HCT116 (cell line): ENCODE measurements at regions not wholly inside any gene's neighbourhood (a gene's known extent, or its start where the extent isn't known, plus 50 kb on each side); places are given as distances from the start of the nearest gene placed in this dataset.

ENCODE experiments used
- ATAC-seq: fragments of 200-7000 bp; cut with Tn5 transposase; 2 replicates; pipeline ENCODE4 v1.9.1; 2020; ENCODE audit warnings: mild to moderate bottlenecking, moderate library complexity
- BruUV-seq: library from RNA; stranded (reverse); fragments of 400-500 nt; replicated peaks from 2 replicates; lab custom pipeline; 2021; lab: Mats Ljungman, UMichigan
- CTCF ChIA-PET: fragments of 300-600 bp; sonication (Branson Sonifier 250); formaldehyde crosslinking; loops from one replicate; lab custom pipeline; 2021; ENCODE audit warnings: antibody characterized with exemption; lab: Charles Lee
- POLR2A ChIA-PET: fragments of 300-600, 350-600 bp; sonication (Branson Sonifier 250); formaldehyde crosslinking; loops from one replicate; lab custom pipeline; 2021; ENCODE audit warnings: antibody characterized with exemption; lab: Charles Lee
- RAD21 ChIA-PET, 2 experiments: fragments of 300-600 bp; sonication (Branson Sonifier 250); formaldehyde crosslinking; loops; one replicate each; lab custom pipeline; 2023; ENCODE audit warnings: low total read pairs in 2 of 2; ENCODE audit not compliant: uncharacterized antibody in 2 of 2, unreplicated experiment in 2 of 2, low non-redundant PET in 1 of 2; lab: Charles Lee
- DNase-seq: peaks from one replicate; pipeline ENCODE4 v3.0.0-alpha.2; 2010; ENCODE audit warnings: low read depth, low spot score
- H2AFZ ChIP-seq: fragments of 200-600 bp; shearing (Covaris generic), sonication (generic); 2 replicates; pipeline ENCODE4 v1.6.1; 2017; ENCODE audit warnings: low read depth, mixed run types, mixed read lengths, antibody characterized with exemption, low read length; ENCODE audit not compliant: poor library complexity, severe bottlenecking
- H3K27ac ChIP-seq: 2 replicates; pipeline ENCODE4 v1.5.1; 2012; ENCODE audit warnings: low read depth, low read length
- H3K27me3 ChIP-seq: fragments of 200-600 bp; sonication (generic); 2 replicates; pipeline ENCODE4 v1.6.1; 2016; ENCODE audit warnings: mixed run types, low read length, mixed read lengths; ENCODE audit not compliant: insufficient read depth
- H3K36me3 ChIP-seq, 2 experiments: fragments of 200-500 bp in 1 of 2; fragments of 200-600 bp in 1 of 2; sonication (Bioruptor generic) in 1 of 2; sonication (generic) in 1 of 2; 2 replicates each; pipeline versions ENCODE4 v1.5.1 to v1.6.1; 2014 to 2016; ENCODE audit warnings: low read length in 2 of 2, inconsistent platforms in 1 of 2, mixed read lengths in 1 of 2, mixed run types in 1 of 2; ENCODE audit not compliant: insufficient read depth in 2 of 2, control insufficient read depth in 1 of 2
- H3K4me1 ChIP-seq, 2 experiments: fragments of 200-600 bp in 1 of 2; sonication (generic) in 1 of 2; 2 replicates each; pipeline versions ENCODE4 v1.5.1 to v1.6.1; 2012 to 2017; ENCODE audit warnings: low read length in 2 of 2, inconsistent platforms in 1 of 2, mild to moderate bottlenecking in 1 of 2, mixed read lengths in 1 of 2, mixed run types in 1 of 2, moderate library complexity in 1 of 2; ENCODE audit not compliant: insufficient read depth in 2 of 2, control insufficient read depth in 1 of 2
- H3K4me2 ChIP-seq: fragments of 200-600 bp; sonication (generic); 2 replicates; pipeline ENCODE4 v1.6.1; 2017; ENCODE audit warnings: mixed run types, low read length, mixed read lengths
- H3K4me3 ChIP-seq, 2 experiments: fragments of 200-600 bp in 1 of 2; sonication (generic) in 1 of 2; replicated peaks in 1 of 2; 2 replicates each; pipeline ENCODE4 v1.5.1; 2011 to 2016; ENCODE audit warnings: low read length in 2 of 2, control low read depth in 1 of 2, low read depth in 1 of 2, mild to moderate bottlenecking in 1 of 2, mixed read lengths in 1 of 2, mixed run types in 1 of 2
- H3K79me2 ChIP-seq: fragments of 200-600 bp; sonication (generic); 2 replicates; pipeline ENCODE4 v1.6.1; 2017; ENCODE audit warnings: mild to moderate bottlenecking, mixed run types, low read length, moderate library complexity, mixed read lengths; ENCODE audit not compliant: insufficient read depth
- H3K9ac ChIP-seq: fragments of 200-600 bp; sonication (generic); 2 replicates; pipeline ENCODE4 v1.6.1; 2016; ENCODE audit warnings: low read length, mixed read lengths
- H3K9me2 ChIP-seq: fragments of 200-600 bp; sonication (generic), shearing (Covaris generic); 2 replicates; pipeline ENCODE4 v1.6.1; 2017; ENCODE audit warnings: mixed run types, mild to moderate bottlenecking, moderate library complexity; ENCODE audit not compliant: insufficient read depth
- H3K9me3 ChIP-seq, 2 experiments: fragments of 200-500 bp in 1 of 2; fragments of 200-600 bp in 1 of 2; sonication (Bioruptor generic) in 1 of 2; sonication (generic) in 1 of 2; 2 replicates each; pipeline ENCODE4 v1.6.1; 2014 to 2017; ENCODE audit warnings: low read length in 2 of 2, mixed read lengths in 2 of 2, inconsistent platforms in 1 of 2, low read depth in 1 of 2, mild to moderate bottlenecking in 1 of 2, mixed run types in 1 of 2, moderate library complexity in 1 of 2; ENCODE audit not compliant: control insufficient read depth in 1 of 2, insufficient read depth in 1 of 2
- H4K20me1 ChIP-seq: fragments of 200-600 bp; sonication (generic), shearing (Covaris generic); 2 replicates; pipeline ENCODE4 v1.6.1; 2017; ENCODE audit warnings: mixed run types, mild to moderate bottlenecking, moderate library complexity; ENCODE audit not compliant: insufficient read depth
- ATF3 ChIP-seq: IDR thresholded peaks from 2 replicates; pipeline ENCODE4 v1.6.1; 2012
- CEBPB ChIP-seq: IDR thresholded peaks from 2 replicates; pipeline ENCODE4 v1.6.1; 2012; ENCODE audit warnings: low read depth
- CTCF ChIP-seq, 3 experiments: fragments of 200-600 bp in 1 of 3; sonication (generic) in 1 of 3; IDR thresholded peaks in 2 of 3; conservative IDR thresholded peaks in 1 of 3; 2 replicates each; pipeline ENCODE4 v1.5.1; 2012 to 2017; ENCODE audit warnings: low read depth in 2 of 3, low read length in 2 of 3, antibody characterized with exemption in 1 of 3, borderline replicate concordance in 1 of 3, control low read depth in 1 of 3, mild to moderate bottlenecking in 1 of 3, mixed read lengths in 1 of 3, mixed run types in 1 of 3, moderate library complexity in 1 of 3; ENCODE audit not compliant: insufficient read depth in 1 of 3
- EGR1 ChIP-seq: IDR thresholded peaks from 2 replicates; pipeline ENCODE4 v1.6.1; 2012; ENCODE audit warnings: low read depth
- ELF1 ChIP-seq: IDR thresholded peaks from 2 replicates; pipeline ENCODE4 v1.6.1; 2012; ENCODE audit warnings: low read depth, borderline replicate concordance
- EZH2 ChIP-seq: fragments of 200-600 bp; sonication (generic); IDR thresholded peaks from 2 replicates; pipeline ENCODE4 v1.6.1; 2017; ENCODE audit warnings: antibody characterized with exemption, mixed run types
- EZH2phosphoT487 ChIP-seq: fragments of 200-600 bp; IDR thresholded peaks from 2 replicates; pipeline ENCODE4 v1.6.1; 2018; ENCODE audit warnings: antibody characterized with exemption, borderline replicate concordance
- FOSL1 ChIP-seq: IDR thresholded peaks from 2 replicates; pipeline ENCODE4 v1.6.1; 2012; ENCODE audit warnings: low read depth
- JUND ChIP-seq: IDR thresholded peaks from 2 replicates; pipeline ENCODE4 v1.6.1; 2012
- POLR2A ChIP-seq: IDR thresholded peaks from 2 replicates; pipeline ENCODE4 v1.7.0; 2011; ENCODE audit warnings: borderline replicate concordance; ENCODE audit not compliant: insufficient read depth, insufficient read length; ENCODE audit errors: extremely low read depth
- RAD21 ChIP-seq: IDR thresholded peaks from 2 replicates; pipeline ENCODE4 v1.6.1; 2012; ENCODE audit warnings: low read depth, mild to moderate bottlenecking
- REST ChIP-seq: IDR thresholded peaks from 2 replicates; pipeline ENCODE4 v1.6.1; 2012; ENCODE audit warnings: low read depth
- SIN3A ChIP-seq: IDR thresholded peaks from 2 replicates; pipeline ENCODE4 v1.6.1; 2012; ENCODE audit warnings: low read depth
- SRF ChIP-seq: IDR thresholded peaks from 2 replicates; pipeline ENCODE4 v1.6.1; 2012; ENCODE audit warnings: low read depth
- TCF7L2 ChIP-seq: IDR thresholded peaks from 2 replicates; pipeline ENCODE4 v1.7.0; 2011; ENCODE audit warnings: borderline replicate concordance, inconsistent platforms; ENCODE audit not compliant: insufficient read depth, insufficient read length; ENCODE audit errors: extremely low read depth
- YY1 ChIP-seq: IDR thresholded peaks from 2 replicates; pipeline ENCODE4 v1.6.1; 2011; ENCODE audit warnings: low read length, low read depth, moderate library complexity, mild to moderate bottlenecking; ENCODE audit not compliant: insufficient replicate concordance; ENCODE audit errors: extremely low read depth
- ZBTB33 ChIP-seq: IDR thresholded peaks from 2 replicates; pipeline ENCODE4 v1.6.1; 2011; ENCODE audit warnings: mild to moderate bottlenecking, low read length, moderate library complexity; ENCODE audit not compliant: insufficient replicate concordance; ENCODE audit errors: extremely low read depth
- ZFX ChIP-seq: fragments of 450-650 bp; IDR thresholded peaks from 2 replicates; pipeline ENCODE4 v1.6.1; 2017
- ZNF274 ChIP-seq: fragments of 200-500 bp; sonication (Bioruptor generic); IDR thresholded peaks from 2 replicates; pipeline ENCODE4 v1.6.1; 2014; ENCODE audit warnings: mild to moderate bottlenecking, low read depth, low read length, inconsistent platforms
- intact Hi-C: fragments of 100-400 bp; cut with micrococcal nuclease; formaldehyde crosslinking; loops from 2 replicates; pipeline ENCODE4 v1.10.0; 2022
- TF ChIP-seq, protein P1 (sequence below): IDR thresholded peaks from 2 replicates; pipeline ENCODE4 v1.6.1; 2012

GRCh38 chr13:44212633-44213396, 160.8 kb upstream of the SERP2 start:
- peaks cover 0 to 2% of the 10 kb centered on the region in 2 experiments; a peak in 1 of 4 replicates for H3K9me3 ChIP-seq
- CTCF ChIA-PET: no interaction called here
- POLR2A ChIA-PET: no interaction called here

More at GRCh38 chr13:44212633-44213396, 160.8 kb upstream of the SERP2 start:
- no peak for ATAC-seq
- H3K27ac ChIP-seq: no peak overlapping the region
- no peaks in the 10 kb centered on the region for H3K9me2 ChIP-seq
- no peak overlapping the region for H3K9ac ChIP-seq
- no peak overlapping the region for H2AFZ ChIP-seq
- no peaks in the 10 kb centered on the region for H3K4me1 ChIP-seq
- intact Hi-C loops: no loop called here
- no peak overlapping the region for H3K4me3 ChIP-seq
- RAD21 ChIA-PET: no interaction called here
- no peaks in the 10 kb centered on the region for H3K36me3 ChIP-seq
- no peaks in the 10 kb centered on the region for H3K27me3 ChIP-seq
- H3K4me2 ChIP-seq: no peak overlapping the region
- H4K20me1 ChIP-seq: no peaks in the 10 kb centered on the region
- BruUV-seq: no TSS peak
- TF ChIP-seq, protein P1, sequence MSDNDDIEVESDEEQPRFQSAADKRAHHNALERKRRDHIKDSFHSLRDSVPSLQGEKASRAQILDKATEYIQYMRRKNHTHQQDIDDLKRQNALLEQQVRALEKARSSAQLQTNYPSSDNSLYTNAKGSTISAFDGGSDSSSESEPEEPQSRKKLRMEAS: no peak
- no peak for TF ChIP-seq YY1
- TF ChIP-seq JUND: no peak
- TF ChIP-seq ATF3: no peak
- TF ChIP-seq ZBTB33: no peak
- TF ChIP-seq ZFX: no peak
- TF ChIP-seq ZNF274: no peak
- TF ChIP-seq POLR2A: no peak
- TF ChIP-seq FOSL1: no peak
- no peak for TF ChIP-seq TCF7L2
- TF ChIP-seq RAD21: no peak
- TF ChIP-seq ELF1: no peak
- TF ChIP-seq CEBPB: no peak
- TF ChIP-seq EGR1: no peak
- TF ChIP-seq REST: no peak
- no peak for TF ChIP-seq CTCF (IDR thresholded peaks at IDR 0.05 in 2 of 3, conservative IDR thresholded peaks at IDR 0.05 in 1 of 3; ENCODE audit: borderline replicate concordance in 1 of 3, insufficient read depth in 1 of 3, low read depth in 2 of 3, low read length in 2 of 3)
- TF ChIP-seq EZH2phosphoT487: no peak
- TF ChIP-seq SIN3A: no peak
- no peak for TF ChIP-seq EZH2
- no peak for TF ChIP-seq SRF
- no peak for DNase-seq
- no peaks in the 10 kb centered on the region for H3K79me2 ChIP-seq
